Activated naive CD4-positive, alpha-beta T cell treated with anti-CD3 and anti-CD28 coated beads, Interleukin-2, amount 50 U/mL, for 72 hours (primary cell): ENCODE measurements at regions not wholly inside any gene's neighbourhood (a gene's known extent, or its start where the extent isn't known, plus 50 kb on each side); places are given as distances from the start of the nearest gene placed in this dataset.

Source experiments
- ATAC-seq, 2 donors: fragments of 150-1000 bp; cut with Tn5 transposase; 2 replicates each; pipeline ENCODE4 v1.10.0; 2021; ENCODE audit warnings: mild to moderate bottlenecking in 2 of 2, moderate library complexity in 2 of 2
- DNase-seq, 2 donors: peaks; one replicate each; pipeline ENCODE4 v3.0.0; 2021 to 2022; ENCODE audit warnings: low spot score in 2 of 2
- H3K27ac Mint-ChIP-seq, 2 donors: one replicate each; pipeline ENCODE4 v1.8.0; 2022; ENCODE audit warnings: mild to moderate bottlenecking in 2 of 2, mixed read lengths in 2 of 2
- H3K36me3 Mint-ChIP-seq, 2 donors: one replicate each; pipeline ENCODE4 v1.8.0; 2022; ENCODE audit warnings: mixed read lengths in 2 of 2
- H3K9me3 Mint-ChIP-seq, 2 donors: one replicate each; pipeline ENCODE4 v1.8.0; 2022; ENCODE audit warnings: mixed read lengths in 2 of 2

DNA sequence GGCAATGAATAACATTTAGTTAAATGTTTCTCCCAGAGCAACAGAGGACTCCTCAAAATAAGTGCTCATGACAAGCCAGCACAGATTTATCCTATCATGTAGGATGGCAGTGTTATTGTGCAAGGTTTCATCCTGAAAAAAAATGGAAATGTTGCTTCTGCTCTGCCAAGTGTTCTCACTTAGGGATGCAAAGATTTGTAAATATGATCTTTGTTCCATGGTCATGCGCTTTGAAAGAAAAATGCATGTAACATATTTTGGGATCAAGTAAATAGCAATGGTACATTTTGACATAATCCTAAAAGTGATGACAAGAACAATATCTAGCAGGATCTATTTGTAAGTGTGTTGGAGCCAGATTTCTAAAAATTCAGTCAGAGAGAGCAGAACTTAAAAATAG is 229.5 kb upstream of the CCDC150 start:
- Mint-ChIP-seq H3K9me3 (no peaks in the 10 kb centered on the region), H3K36me3 (no peaks in the 10 kb centered on the region), H3K27ac (no peak overlapping the region)
- DNase-seq: no peak
- ATAC-seq: no peak

DNA sequence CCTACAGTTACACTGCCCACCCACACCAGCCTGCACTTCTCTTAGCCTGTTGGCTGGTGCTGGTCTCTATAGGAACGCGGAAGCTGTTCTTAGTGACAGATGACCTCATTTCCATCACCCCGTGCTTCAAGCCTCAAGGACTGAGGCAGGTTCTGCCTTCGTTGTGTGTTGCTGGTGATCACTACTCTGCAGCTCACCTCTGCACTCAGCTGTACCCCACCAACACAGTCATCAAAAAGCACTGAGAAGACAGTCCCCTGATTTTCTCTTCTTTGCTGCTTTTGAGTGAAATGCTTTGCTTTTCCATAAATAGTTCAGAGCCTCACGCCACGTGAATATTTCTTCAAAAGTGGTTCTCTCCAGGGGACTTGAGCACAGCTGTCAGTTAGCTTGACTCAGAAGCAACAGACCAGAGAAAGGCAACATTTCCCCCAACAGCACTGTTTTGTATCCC is 225.7 kb upstream of the CCDC150 start:
- H3K9me3 Mint-ChIP-seq: no peaks in the 10 kb centered on the region
- H3K27ac Mint-ChIP-seq: no peak overlapping the region
- DNase-seq (no peak), ATAC-seq (no peak)
- H3K36me3 Mint-ChIP-seq: no peaks in the 10 kb centered on the region

DNA sequence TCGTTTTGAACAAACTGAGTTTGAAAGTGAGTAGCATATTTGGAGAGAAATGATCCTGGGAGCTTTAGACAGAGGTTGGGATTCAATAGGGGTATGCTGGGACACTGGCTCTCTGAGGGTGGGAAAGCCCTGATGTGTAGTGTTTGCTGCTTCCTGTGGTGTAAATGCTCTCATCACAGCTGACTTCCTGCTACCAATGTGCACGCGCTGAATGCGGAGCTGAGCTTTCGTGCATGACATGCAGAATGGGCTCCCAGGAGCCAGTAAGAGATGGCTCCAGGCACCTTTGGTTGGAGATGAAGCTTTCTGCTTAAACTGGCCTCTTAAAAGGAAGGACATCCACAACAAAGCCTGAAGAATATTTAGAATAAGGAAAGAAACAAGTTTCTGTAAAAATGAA is 224.1 kb upstream of the CCDC150 start:
- no peaks in the 10 kb centered on the region for H3K36me3 Mint-ChIP-seq
- DNase-seq (no peak), ATAC-seq (peak; percentile 48 to 69)
- H3K27ac Mint-ChIP-seq: peak overlapping the region; percentile 15 to 27
- no peaks in the 10 kb centered on the region for H3K9me3 Mint-ChIP-seq

DNA sequence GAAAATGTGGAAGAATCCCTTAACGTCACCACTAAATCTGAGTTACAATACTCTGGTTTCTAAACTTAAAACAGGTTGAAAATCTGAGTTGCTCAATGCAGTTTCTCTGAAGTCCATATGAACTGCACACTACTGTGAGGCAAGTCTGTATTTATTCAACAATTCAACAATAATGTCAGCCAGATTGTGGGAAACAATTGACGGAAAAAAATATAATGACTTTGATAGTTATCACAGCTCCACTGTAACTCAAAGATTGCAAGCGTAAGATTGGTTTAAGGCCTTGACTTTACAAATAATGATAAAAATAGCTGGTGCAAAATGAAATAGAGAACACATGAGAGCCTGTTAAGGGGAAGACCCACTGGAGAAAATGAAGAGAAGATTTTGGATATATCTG is 219.4 kb upstream of the CCDC150 start:
- DNase-seq: no peak
- Mint-ChIP-seq H3K36me3 (no peaks in the 10 kb centered on the region), H3K9me3 (no peaks in the 10 kb centered on the region), H3K27ac (no peak overlapping the region)
- no peak for ATAC-seq

DNA sequence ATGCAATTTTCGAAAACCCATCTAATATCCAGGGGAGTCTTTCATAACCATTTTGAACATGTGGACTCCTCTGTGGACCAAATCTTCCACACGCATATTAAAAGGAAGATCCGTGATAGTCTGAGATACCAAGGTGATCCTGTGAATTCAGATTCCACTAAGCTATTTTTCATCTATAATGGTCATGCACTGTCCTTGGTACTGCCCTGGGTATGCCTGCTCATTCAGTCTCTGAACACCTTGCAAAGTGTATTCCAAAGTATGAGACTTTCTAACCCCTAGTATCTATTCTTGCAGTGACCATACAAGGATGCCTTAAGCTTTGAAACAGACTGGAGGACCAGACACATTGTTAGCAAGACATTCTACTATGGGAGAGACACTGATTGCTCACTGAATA is 217.6 kb upstream of the CCDC150 start:
- ATAC-seq (no peak), DNase-seq (no peak)
- H3K27ac Mint-ChIP-seq: no peak overlapping the region
- H3K36me3 Mint-ChIP-seq: no peaks in the 10 kb centered on the region
- H3K9me3 Mint-ChIP-seq: no peaks in the 10 kb centered on the region

DNA sequence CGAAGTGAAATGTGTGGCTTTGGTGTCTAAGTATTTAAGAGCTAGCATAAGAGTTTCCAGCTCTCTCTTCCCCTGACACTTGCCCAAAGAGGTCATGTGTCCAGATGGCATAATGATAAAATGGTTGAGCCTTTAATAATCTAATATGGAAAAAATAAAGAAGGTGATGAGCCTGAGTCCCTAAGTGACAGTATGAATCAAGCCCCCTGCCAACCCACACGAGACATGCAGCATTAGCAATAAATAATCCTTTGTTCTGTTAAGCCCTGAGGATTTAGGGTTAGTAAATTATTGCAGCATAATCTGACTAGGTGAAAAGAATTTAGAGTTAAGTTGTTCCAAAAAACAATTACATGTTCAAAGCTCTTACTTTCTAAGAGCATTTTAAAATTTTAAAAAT is 217.2 kb upstream of the CCDC150 start:
- no peak for ATAC-seq
- no peaks in the 10 kb centered on the region for H3K36me3 Mint-ChIP-seq
- DNase-seq: no peak
- no peak overlapping the region for H3K27ac Mint-ChIP-seq
- no peaks in the 10 kb centered on the region for H3K9me3 Mint-ChIP-seq

DNA sequence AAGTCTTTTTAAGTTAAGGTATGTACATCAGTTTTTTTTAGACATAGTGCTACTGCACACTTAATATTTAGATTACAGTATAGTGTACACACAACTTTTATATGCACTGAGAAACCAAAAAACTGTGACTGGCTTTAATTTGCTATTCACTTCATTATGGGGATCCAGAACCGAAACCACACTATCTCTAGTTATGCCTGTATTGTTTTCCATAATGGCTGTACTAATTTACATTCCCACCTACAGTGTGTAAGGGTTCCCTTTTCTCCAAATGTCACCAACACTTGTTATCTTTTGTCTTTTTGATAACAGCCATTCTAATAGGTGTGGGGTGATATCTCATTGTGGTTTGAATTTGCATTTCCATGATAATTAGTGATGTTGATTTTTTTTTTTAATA is 213.4 kb upstream of the CCDC150 start:
- ATAC-seq: no peak
- H3K36me3 Mint-ChIP-seq: no peaks in the 10 kb centered on the region
- DNase-seq: no peak
- no peak overlapping the region for H3K27ac Mint-ChIP-seq
- no peaks in the 10 kb centered on the region for H3K9me3 Mint-ChIP-seq

DNA sequence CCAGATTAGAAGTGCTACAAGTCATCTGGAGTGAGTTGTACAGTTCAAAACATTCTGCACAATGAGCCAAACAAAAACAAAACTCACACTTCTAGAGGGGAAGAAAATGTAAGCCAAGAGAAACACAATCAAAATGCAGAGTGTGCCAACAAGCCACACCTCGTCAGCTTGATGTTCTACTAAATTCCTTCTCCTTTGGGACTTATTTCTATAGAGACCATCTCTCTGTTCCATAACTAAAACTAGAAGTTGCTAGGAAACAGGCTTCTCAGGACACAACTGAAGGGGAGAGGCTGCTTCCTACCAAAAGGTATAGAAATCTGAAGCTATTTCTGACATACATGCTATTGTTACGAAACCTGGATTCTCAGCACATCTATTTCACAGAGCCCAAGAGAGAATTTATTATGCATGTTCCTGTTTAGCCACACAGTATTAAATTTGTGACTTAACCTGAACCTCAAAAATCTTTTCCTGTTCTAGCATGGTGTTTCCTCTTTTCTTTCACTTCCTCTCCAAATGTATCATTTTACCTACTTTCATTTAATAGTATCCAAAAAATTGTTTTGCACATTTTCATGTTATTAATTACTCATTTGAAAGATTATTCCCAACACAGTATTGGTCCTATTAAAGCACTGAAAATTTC is 211.4 kb upstream of the CCDC150 start:
- no peaks in the 10 kb centered on the region for H3K9me3 Mint-ChIP-seq
- no peak for DNase-seq
- no peak for ATAC-seq
- H3K36me3 Mint-ChIP-seq: no peaks in the 10 kb centered on the region
- no peak overlapping the region for H3K27ac Mint-ChIP-seq

DNA sequence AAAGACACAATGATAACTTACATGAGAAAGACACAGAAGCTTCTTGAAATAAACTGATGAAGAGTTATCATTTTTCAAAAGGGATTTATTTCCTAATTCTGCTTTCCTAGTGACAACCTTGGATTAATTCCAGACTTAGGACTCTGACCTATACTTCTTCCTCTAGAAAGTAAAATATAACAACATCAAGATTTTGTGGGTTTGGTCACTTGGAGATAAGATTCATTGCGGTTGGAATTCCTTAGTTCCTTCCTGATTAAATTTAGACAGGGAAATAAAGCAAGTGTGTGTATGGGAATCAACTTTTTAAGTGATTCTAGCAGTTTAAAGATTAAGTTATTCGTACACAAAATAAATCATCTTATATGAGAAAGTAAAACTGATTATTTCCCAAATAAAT is 208.4 kb upstream of the CCDC150 start:
- H3K9me3 Mint-ChIP-seq: no peaks in the 10 kb centered on the region
- DNase-seq (no peak), ATAC-seq (no peak)
- H3K36me3 Mint-ChIP-seq: no peaks in the 10 kb centered on the region
- H3K27ac Mint-ChIP-seq: no peak overlapping the region

DNA sequence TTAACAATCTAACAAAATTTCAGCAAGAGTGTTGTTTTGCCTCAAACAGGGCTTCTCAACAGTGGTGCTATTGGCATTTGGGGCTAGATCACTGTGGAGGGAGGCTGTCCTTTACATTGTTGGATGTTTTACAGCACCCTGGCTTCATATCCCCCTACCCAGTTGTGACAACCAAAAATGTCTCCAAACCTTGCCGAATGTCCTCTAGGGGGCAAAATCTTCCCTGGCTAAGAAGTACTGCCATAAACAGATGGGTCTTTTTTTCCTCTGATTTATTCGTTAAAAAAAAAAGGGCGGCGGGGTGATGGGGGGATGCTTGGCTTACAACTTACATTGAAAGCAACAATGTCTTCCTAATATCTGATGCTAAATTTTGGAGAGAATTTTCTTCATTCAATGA is 207.6 kb upstream of the CCDC150 start:
- ATAC-seq: no peak
- no peaks in the 10 kb centered on the region for H3K36me3 Mint-ChIP-seq
- no peaks in the 10 kb centered on the region for H3K9me3 Mint-ChIP-seq

DNA sequence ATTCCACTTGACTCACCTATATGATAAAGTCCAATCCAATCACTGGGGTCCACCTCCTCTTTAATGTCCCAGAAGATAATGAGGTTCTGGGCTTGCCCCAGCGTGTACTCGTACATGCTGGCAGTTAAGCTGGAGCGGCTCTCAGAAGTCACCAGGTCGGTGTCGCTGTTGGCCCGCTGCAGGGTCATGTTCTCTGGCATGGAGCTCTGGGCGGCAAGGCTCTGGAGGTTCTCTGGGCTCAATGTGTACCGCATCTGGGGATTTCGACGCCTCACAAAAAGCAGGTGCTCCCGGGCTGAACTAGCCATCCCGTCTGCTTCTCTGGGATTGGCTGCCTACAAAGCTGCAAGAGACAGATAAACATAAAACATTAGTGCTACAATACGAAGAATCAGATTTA is 206.4 kb upstream of the CCDC150 start:
- no peak overlapping the region for H3K27ac Mint-ChIP-seq
- ATAC-seq: no peak
- no peak for DNase-seq
- no peaks in the 10 kb centered on the region for H3K9me3 Mint-ChIP-seq
- no peaks in the 10 kb centered on the region for H3K36me3 Mint-ChIP-seq

More for the DNA sequence above, 207.6 kb upstream of the CCDC150 start:
- DNase-seq: no peak
- H3K27ac Mint-ChIP-seq: no peak overlapping the region

DNA sequence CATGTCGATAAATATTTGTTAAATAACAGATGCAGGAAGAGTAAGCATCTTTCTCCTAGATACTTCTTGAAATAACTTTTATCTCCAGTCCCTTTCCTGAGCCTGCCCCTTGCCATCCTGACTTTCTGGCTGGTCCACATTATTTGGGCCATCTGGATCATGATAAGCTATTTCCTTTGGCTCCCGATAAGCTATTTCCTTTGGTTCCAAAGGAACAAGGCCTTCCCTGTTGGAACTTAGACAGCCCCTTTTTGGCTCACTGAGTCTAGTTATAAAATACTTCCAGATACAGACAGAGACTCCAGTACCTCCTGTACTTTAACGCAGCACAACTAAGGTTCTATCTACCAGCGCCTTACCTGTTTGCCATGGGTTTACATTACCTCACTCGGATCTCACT is 205.3 kb upstream of the CCDC150 start:
- Mint-ChIP-seq H3K27ac (no peak overlapping the region), H3K36me3 (no peaks in the 10 kb centered on the region)
- ATAC-seq: no peak

DNA sequence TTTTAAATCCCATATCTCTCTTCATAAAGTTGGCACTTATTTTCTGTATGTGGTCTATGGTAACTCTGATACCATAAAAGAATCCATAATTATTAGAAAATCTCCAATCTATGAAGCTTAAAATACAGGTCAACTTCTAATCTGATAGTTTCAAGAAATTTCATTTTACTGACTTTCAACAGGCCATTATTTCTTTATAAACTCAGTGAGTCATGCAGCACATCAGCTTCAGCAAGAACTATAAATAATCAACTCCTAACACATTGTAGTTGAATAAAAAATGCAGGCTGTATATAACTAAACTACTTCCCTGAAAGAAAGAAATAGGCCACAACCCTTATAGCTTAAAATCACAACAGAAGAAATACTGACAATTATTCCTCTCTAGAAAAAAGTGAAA is 204.3 kb upstream of the CCDC150 start:
- Mint-ChIP-seq H3K36me3 (no peaks in the 10 kb centered on the region), H3K27ac (no peak overlapping the region), H3K9me3 (no peaks in the 10 kb centered on the region)
- DNase-seq (no peak), ATAC-seq (no peak)

More for the DNA sequence above, 205.3 kb upstream of the CCDC150 start:
- no peaks in the 10 kb centered on the region for H3K9me3 Mint-ChIP-seq
- DNase-seq: no peak

DNA sequence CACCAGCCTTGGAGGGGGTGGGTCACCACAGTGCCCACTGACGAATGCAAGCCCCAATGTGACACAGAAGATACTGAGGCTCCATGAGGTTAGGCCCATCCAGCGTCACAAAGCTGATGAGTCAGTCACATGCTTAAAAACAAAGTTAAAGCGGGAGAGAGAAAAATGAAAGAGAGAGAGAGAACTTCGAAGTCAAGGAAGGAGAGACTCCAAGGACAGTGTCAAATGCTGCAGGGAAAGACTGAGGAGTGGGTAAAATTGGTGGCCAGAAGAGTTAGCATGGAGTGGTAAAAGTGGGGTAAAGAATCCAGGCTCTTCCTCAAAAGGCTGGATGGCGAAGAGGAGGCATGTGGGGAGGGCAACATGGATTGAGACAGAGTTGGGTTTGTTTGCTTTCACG is 201.9 kb upstream of the CCDC150 start:
- ATAC-seq (no peak), DNase-seq (no peak)
- Mint-ChIP-seq H3K27ac (no peak overlapping the region), H3K36me3 (no peaks in the 10 kb centered on the region), H3K9me3 (no peaks in the 10 kb centered on the region)

DNA sequence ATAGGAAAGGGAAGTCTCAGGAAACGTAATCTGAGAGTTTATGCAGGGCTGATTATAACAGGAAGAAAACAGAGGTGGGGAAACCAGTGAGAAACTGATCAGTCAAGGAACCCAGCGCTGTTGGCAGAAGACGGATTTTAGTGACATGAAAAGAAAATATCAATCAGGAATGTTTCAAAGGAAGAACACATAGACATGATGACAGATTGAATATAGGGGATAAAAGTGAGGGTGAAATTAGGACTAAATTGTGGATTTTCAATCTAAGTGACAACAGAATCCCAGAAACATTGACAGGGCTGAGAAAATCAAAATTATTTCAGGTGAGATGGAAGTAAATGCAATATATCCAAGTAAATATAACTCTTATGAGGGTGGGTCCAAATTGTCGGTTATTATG is 199.8 kb upstream of the CCDC150 start:
- DNase-seq (no peak), ATAC-seq (no peak)
- Mint-ChIP-seq H3K27ac (no peak overlapping the region), H3K36me3 (no peaks in the 10 kb centered on the region), H3K9me3 (no peaks in the 10 kb centered on the region)

DNA sequence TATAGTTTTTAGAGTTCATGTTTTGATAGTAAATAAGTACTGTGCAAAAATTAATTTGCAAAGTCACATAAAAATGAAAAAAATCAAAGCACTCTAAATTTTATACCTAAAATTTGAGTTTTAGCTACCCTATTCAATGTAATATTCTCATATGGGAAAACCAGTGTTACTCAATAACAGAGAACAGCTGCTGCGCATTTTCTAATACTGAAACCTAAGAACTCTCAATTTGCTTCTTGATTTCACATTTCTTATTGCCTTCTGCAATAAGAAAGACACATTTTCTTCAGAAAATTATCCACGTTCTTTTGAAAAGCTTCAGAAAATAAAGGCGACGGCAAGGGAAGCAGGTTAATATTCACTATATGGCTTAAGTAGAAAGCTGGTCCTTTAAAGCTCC is 199.1 kb upstream of the CCDC150 start:
- Mint-ChIP-seq H3K36me3 (no peaks in the 10 kb centered on the region), H3K9me3 (no peaks in the 10 kb centered on the region), H3K27ac (no peak overlapping the region)
- no peak for DNase-seq
- ATAC-seq: no peak

DNA sequence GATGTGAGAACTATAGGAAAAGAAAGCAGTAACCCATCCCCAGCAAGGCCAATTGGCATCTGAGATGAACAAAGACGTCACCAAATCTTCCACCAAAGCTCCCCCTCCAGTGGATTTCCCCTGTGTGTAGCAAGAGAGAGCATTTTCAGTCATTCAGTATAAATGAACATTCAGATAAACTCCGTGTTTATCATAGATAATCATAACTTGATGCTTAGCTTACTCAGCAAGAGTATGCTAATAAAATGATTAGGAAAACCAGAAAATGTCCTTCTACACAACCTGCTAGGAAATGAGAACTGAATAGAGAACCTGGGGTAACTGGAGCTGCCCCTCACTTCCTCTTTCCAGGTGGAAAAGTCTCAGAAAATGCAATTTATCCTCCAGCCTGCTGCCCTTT is 198.0 kb upstream of the CCDC150 start:
- DNase-seq (no peak), ATAC-seq (no peak)
- Mint-ChIP-seq H3K9me3 (no peaks in the 10 kb centered on the region), H3K27ac (no peak overlapping the region), H3K36me3 (no peaks in the 10 kb centered on the region)

DNA sequence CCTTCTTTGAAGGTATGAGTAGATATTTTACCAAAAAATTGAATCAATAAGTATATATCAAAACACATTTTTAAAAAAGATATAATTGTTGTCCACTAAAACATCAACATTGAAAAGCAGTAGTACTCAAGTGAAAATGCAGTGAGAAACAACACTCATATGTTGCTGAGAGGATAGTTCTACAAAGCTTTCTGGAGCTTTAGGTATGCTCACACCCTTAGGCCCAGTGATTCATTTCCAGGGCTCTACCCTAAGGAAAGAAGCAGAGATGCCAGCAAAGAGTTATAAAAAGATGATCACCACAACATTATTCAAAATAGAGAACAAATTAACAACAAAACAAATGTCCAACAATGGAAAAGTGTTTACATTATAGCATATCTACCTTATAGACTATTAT is 197.3 kb upstream of the CCDC150 start:
- DNase-seq: no peak
- H3K36me3 Mint-ChIP-seq: no peaks in the 10 kb centered on the region
- no peaks in the 10 kb centered on the region for H3K9me3 Mint-ChIP-seq
- no peak for ATAC-seq
- no peak overlapping the region for H3K27ac Mint-ChIP-seq

DNA sequence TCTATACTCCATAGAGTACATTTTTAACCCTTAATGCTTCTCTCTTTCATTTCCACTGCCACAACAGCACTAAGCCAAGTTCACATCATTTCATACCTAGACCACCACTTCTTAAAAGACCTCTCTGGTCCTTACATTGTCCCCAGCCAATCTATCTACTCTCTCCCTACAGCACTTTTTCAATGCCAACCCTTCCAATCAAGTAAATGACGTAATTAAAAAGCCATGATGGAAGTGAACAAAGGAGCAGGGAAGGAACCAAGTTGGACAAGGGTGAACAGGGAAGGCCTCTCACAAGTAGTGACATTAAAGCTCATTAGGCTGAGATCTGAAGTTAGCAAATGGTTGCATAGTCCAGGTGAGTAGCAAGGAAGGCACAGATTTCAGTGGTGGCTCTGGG is 195.1 kb upstream of the CCDC150 start:
- ATAC-seq: no peak
- no peak for DNase-seq
- H3K27ac Mint-ChIP-seq: no peak overlapping the region
- no peaks in the 10 kb centered on the region for H3K36me3 Mint-ChIP-seq
- H3K9me3 Mint-ChIP-seq: no peaks in the 10 kb centered on the region
